ENCODE measurements at regions not wholly inside any gene's neighbourhood (a gene's known extent, or its start where the extent isn't known, plus 50 kb on each side); places are given as distances from the start of the nearest gene placed in this dataset.

DNA sequence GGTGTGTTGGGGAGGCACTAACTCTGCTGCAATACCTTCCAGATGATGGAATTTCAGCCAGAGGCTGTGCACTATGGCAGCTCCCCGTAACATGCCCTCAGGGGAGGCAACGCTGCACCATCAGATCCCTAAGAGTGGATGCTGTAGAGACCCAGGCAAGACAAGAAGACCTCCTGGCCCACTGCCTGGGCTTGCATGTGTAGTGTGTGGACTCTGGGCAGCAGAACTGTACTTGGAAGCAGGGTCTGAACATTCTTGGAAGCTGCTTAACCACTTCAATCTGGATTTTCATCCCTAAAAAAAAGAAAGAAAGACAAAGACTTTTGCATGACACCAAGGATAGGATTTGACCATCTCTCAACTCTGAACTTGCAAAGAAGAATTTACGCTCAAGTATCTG lies 297.5 kb upstream of the NRP1 start:
- no peaks in the 10 kb centered on the region for H3K4me1 ChIP-seq
- intact Hi-C loops (cut with DNase I; ENCODE audit: low total_unique reads), result no loop called here
- no peaks in the 10 kb centered on the region for H3K27me3 ChIP-seq
- DNase-seq, result no peak
- H3K27ac ChIP-seq, result no peak overlapping the region
- no peaks in the 10 kb centered on the region for H3K9me3 ChIP-seq
- no peak overlapping the region for H3K4me3 ChIP-seq
- no peaks in the 10 kb centered on the region for H3K36me3 ChIP-seq
- TF ChIP-seq, protein P1, sequence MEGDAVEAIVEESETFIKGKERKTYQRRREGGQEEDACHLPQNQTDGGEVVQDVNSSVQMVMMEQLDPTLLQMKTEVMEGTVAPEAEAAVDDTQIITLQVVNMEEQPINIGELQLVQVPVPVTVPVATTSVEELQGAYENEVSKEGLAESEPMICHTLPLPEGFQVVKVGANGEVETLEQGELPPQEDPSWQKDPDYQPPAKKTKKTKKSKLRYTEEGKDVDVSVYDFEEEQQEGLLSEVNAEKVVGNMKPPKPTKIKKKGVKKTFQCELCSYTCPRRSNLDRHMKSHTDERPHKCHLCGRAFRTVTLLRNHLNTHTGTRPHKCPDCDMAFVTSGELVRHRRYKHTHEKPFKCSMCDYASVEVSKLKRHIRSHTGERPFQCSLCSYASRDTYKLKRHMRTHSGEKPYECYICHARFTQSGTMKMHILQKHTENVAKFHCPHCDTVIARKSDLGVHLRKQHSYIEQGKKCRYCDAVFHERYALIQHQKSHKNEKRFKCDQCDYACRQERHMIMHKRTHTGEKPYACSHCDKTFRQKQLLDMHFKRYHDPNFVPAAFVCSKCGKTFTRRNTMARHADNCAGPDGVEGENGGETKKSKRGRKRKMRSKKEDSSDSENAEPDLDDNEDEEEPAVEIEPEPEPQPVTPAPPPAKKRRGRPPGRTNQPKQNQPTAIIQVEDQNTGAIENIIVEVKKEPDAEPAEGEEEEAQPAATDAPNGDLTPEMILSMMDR (IDR thresholded peaks at IDR 0.05), result no peak
- TF ChIP-seq POLR2A (IDR thresholded peaks at IDR 0.05), result no peak

DNA sequence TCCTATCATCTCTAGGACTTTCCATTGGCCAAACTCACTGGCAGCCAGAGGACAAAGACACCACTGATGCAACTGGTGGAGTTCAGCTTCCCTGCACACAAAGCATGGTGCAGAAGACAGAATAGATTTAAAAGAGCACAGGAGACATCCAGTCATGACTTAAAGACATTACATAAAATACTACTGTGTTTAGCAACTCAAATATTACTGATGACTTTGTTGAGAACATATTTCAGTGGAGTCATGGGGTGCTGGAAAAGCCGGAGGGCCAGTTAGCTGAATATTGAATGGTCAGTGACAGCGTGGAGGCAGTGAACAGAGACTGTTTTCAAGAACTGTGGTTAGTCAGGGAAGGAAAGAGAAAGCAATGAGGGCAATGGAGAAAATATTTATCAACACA lies 296.3 kb upstream of the NRP1 start:
- intact Hi-C loops (cut with DNase I; ENCODE audit: low total_unique reads), result no loop called here
- DNase-seq, result no peak
- Histone ChIP-seq H3K36me3 (no peaks in the 10 kb centered on the region), H3K4me3 (no peak overlapping the region), H3K27ac (no peak overlapping the region), H3K9me3 (no peaks in the 10 kb centered on the region), H3K4me1 (no peaks in the 10 kb centered on the region), H3K27me3 (no peaks in the 10 kb centered on the region)
- TF ChIP-seq, protein P1 (IDR thresholded peaks at IDR 0.05), result no peak
- TF ChIP-seq POLR2A (IDR thresholded peaks at IDR 0.05), result no peak

DNA sequence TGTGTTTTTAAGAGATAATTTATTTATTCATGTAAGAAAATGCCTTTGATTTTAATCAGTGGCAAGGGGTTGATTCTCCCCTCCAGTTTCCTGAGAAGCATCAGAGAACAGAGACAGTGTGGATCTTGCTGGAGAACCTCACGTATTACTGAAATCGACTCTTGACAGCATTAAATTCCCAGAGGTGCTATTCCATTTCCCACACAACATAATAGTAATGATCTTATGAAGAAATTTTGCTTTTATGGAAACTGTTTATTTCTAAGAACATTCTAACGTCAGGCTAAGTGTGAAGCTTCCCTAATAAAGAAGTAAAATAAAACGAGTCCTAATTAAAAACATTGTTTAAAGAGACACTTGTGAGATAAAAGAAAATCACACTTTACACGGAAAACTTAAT lies 293.1 kb upstream of the NRP1 start:
- Histone ChIP-seq H3K4me3 (no peak overlapping the region), H3K27ac (no peak overlapping the region), H3K9me3 (no peaks in the 10 kb centered on the region), H3K36me3 (no peaks in the 10 kb centered on the region), H3K4me1 (no peaks in the 10 kb centered on the region), H3K27me3 (no peaks in the 10 kb centered on the region)
- no peak for DNase-seq
- TF ChIP-seq, protein P1 (IDR thresholded peaks at IDR 0.05), result no peak
- no peak for TF ChIP-seq POLR2A (IDR thresholded peaks at IDR 0.05)
- intact Hi-C loops (cut with DNase I; ENCODE audit: low total_unique reads), result no loop called here

DNA sequence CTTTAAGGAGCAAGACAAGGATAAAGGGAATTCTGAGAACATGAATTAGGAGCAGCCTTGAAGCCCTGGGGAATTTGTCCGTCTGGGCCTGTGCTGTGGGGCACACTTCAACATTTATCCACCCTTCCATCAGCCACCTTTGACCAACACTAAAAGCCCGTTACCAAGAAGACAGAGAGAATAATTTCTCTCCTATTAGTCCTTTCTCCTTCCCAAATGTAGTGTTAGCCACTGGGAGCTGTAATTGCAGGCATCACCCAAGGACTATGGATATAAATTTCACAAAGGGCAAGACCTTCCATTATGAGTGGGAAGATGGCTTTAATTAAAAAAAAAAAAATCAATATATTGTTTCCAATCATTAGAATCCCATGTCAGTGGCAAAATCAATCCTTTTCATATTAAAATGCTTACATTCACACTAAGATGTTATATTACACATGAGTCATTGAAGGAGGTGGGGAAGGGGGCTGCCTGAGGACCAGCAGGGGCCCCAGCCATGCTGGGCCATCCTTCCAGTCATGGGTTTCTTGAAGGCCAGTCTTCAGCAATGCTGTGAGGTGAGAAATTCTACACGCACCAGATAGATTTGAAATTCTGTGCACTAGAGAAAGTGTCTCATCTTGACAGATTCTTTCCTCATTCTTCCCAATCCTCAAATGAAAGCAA lies 292.5 kb upstream of the NRP1 start:
- Histone ChIP-seq H3K9me3 (no peaks in the 10 kb centered on the region), H3K27ac (no peak overlapping the region), H3K4me1 (no peaks in the 10 kb centered on the region), H3K36me3 (no peaks in the 10 kb centered on the region), H3K27me3 (no peaks in the 10 kb centered on the region), H3K4me3 (no peak overlapping the region)
- DNase-seq, result no peak
- TF ChIP-seq POLR2A (IDR thresholded peaks at IDR 0.05), result no peak
- TF ChIP-seq, protein P1 (IDR thresholded peaks at IDR 0.05), result no peak
- intact Hi-C loops (cut with DNase I; ENCODE audit: low total_unique reads), result no loop called here

DNA sequence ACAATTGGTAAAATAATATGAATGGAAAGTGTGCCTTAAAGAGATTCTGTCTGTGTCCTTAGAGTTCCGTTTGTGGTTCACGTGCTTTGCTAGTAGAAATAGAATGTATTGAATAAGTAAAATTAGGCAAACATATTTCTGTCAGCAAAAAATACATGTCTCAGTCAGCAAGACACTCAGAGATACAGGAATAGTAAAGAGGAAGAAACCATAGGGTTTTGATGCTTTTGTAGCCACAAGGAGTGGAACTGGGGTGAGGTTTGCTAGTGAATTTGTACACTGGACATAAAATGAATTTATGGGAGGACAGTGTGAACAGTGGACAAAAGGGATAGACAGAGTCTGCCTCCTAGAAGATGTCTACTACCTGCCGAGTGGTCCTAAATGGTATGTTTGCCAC lies 289.2 kb upstream of the NRP1 start:
- H3K9me3 ChIP-seq, result no peaks in the 10 kb centered on the region
- no peak for TF ChIP-seq POLR2A (IDR thresholded peaks at IDR 0.05)
- TF ChIP-seq, protein P1 (IDR thresholded peaks at IDR 0.05), result no peak
- no peak overlapping the region for H3K27ac ChIP-seq
- H3K4me1 ChIP-seq, result no peaks in the 10 kb centered on the region
- H3K27me3 ChIP-seq, result no peaks in the 10 kb centered on the region
- DNase-seq, result no peak
- intact Hi-C loops (cut with DNase I; ENCODE audit: low total_unique reads), result no loop called here
- no peak overlapping the region for H3K4me3 ChIP-seq
- no peaks in the 10 kb centered on the region for H3K36me3 ChIP-seq

All from uterus (tissue), 3 donors.